ENCODE measurements at regions not wholly inside any gene's neighbourhood (a gene's known extent, or its start where the extent isn't known, plus 50 kb on each side); places are given as distances from the start of the nearest gene placed in this dataset.

DNA sequence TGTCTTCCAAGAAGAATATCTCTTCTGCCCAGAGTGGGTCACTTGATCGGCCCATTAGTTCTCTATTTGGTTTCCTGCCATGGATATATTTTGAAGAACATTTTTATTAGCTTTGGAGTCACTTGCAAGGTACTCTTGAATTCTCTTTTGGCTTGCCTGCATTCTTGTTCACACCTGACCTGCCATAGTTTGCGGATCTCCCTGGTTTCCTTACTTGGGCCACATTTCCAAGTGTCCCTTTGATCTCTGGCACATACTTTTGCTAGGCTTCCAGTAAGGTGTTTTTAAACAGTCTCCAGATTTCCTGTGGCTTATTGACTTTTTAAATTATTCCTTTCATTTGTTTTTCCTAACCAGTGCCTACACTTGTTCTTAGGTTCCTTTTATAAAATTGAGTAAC is 488.5 kb upstream of the MDFIC2 start:
- TF ChIP-seq, protein P1, sequence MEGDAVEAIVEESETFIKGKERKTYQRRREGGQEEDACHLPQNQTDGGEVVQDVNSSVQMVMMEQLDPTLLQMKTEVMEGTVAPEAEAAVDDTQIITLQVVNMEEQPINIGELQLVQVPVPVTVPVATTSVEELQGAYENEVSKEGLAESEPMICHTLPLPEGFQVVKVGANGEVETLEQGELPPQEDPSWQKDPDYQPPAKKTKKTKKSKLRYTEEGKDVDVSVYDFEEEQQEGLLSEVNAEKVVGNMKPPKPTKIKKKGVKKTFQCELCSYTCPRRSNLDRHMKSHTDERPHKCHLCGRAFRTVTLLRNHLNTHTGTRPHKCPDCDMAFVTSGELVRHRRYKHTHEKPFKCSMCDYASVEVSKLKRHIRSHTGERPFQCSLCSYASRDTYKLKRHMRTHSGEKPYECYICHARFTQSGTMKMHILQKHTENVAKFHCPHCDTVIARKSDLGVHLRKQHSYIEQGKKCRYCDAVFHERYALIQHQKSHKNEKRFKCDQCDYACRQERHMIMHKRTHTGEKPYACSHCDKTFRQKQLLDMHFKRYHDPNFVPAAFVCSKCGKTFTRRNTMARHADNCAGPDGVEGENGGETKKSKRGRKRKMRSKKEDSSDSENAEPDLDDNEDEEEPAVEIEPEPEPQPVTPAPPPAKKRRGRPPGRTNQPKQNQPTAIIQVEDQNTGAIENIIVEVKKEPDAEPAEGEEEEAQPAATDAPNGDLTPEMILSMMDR (IDR thresholded peaks at IDR 0.05; ENCODE audit: low read depth, low read length): no peak
- no peak for DNase-seq (ENCODE audit: low read depth, low spot score)
- H3K4me3 ChIP-seq (ENCODE audit: low read depth, low read length): no peak overlapping the region
- in situ Hi-C loops (cut with HindIII; ENCODE audit: low sequenced_read_pairs): no loop called here

GRCh38 chr3:70789878-70790277 is 477.4 kb upstream of the MDFIC2 start:
- TF ChIP-seq, protein P1 (IDR thresholded peaks at IDR 0.05; ENCODE audit: low read depth, low read length): no peak
- in situ Hi-C loops (cut with HindIII; ENCODE audit: low sequenced_read_pairs): no loop called here
- DNase-seq (ENCODE audit: low read depth, low spot score): no peak
- H3K4me3 ChIP-seq (ENCODE audit: low read depth, low read length): no peak overlapping the region

- in situ Hi-C loops (cut with HindIII; ENCODE audit: low sequenced_read_pairs): no loop called here
These were observed 468.4 kb upstream of the MDFIC2 start for GRCh38 chr3:70780790-70781189.

DNA sequence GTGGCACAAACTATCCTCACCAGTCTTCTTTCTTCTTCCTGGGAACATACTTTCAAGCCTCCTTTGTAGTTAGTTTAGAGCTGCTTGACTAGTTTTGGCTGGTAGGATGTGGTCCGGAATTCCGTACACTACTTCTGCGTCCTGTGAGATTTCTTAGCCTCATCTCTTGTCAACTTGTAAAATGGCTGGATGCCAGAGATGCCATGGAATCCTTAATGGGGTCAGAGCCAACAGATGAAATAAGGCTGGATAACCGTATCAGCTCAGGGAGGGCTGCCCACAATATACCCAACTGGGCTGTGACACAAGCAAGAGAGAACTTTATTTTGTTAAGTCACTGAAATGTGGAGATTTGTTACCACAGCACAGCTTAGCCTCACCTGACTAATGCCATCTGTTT is 466.9 kb upstream of the MDFIC2 start:
- in situ Hi-C loops (cut with HindIII; ENCODE audit: low sequenced_read_pairs): no loop called here
- H3K4me3 ChIP-seq (ENCODE audit: low read depth, low read length): no peak overlapping the region
- DNase-seq (ENCODE audit: low read depth, low spot score): no peak
- TF ChIP-seq, protein P1 (IDR thresholded peaks at IDR 0.05; ENCODE audit: low read depth, low read length): no peak

More at GRCh38 chr3:70780790-70781189, 468.4 kb upstream of the MDFIC2 start:
- H3K4me3 ChIP-seq (ENCODE audit: low read depth, low read length): no peak overlapping the region
- TF ChIP-seq, protein P1 (IDR thresholded peaks at IDR 0.05; ENCODE audit: low read depth, low read length): no peak
- DNase-seq (ENCODE audit: low read depth, low spot score): no peak

DNA sequence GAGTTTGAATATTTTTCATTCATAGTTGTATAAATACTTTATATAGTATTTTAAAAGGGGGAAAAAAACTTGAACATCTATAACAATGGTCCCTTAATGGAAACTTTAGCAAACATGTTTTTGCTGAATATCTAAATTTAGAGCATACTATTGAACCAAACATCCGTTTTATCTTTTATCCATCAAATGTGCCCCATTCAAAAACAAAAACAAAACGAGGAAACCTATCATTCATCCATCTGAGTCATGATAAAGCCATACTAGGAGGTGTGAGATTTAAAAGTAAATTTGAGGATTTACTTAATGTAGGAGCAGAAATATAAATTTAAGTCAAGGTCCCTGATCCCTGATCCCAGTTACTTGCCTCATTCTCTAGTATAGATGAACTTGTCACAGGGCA is 463.6 kb upstream of the MDFIC2 start:
- H3K4me3 ChIP-seq (ENCODE audit: low read depth, low read length): no peak overlapping the region
- in situ Hi-C loops (cut with HindIII; ENCODE audit: low sequenced_read_pairs): no loop called here
- TF ChIP-seq, protein P1 (IDR thresholded peaks at IDR 0.05; ENCODE audit: low read depth, low read length): no peak
- DNase-seq (ENCODE audit: low read depth, low spot score): no peak

- no peak for DNase-seq (ENCODE audit: low read depth, low spot score)
- in situ Hi-C loops (cut with HindIII; ENCODE audit: low sequenced_read_pairs): no loop called here
- TF ChIP-seq, protein P1 (IDR thresholded peaks at IDR 0.05; ENCODE audit: low read depth, low read length): no peak
- H3K4me3 ChIP-seq (ENCODE audit: low read depth, low read length): no peak overlapping the region
These were observed 462.8 kb upstream of the MDFIC2 start for GRCh38 chr3:70775257-70775656.

DNA sequence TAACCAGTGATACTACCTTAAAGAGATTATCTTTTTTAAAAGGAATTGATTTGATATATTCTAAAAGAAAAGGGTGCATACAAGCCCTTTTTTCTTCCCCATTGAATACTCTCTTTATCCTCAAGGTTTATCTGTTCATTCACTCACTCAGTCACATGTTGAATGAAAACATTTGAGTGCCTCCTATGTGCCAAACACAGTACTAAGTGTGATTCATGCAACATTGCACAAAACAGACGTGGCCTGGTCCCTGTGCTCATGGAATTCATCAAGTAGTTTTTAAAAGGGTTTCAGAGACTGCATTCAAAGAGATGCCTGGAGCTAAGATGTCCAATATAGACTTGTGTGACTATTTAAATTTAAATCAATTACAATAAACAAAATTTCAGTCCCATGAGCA is 462.2 kb upstream of the MDFIC2 start:
- H3K4me3 ChIP-seq (ENCODE audit: low read depth, low read length): no peak overlapping the region
- TF ChIP-seq, protein P1 (IDR thresholded peaks at IDR 0.05; ENCODE audit: low read depth, low read length): no peak
- no peak for DNase-seq (ENCODE audit: low read depth, low spot score)
- in situ Hi-C loops (cut with HindIII; ENCODE audit: low sequenced_read_pairs): no loop called here

All from astrocyte of the spinal cord (primary cell).